HG03066 (cell line): ENCODE measurements at regions not wholly inside any gene's neighbourhood (a gene's known extent, or its start where the extent isn't known, plus 50 kb on each side); places are given as distances from the start of the nearest gene placed in this dataset.

Experiments
- ATAC-seq: cut with Tn5 transposase; IDR thresholded peaks from one replicate; pipeline ENCODE4 v1.9.1; 2021; ENCODE audit warnings: low read depth; ENCODE audit not compliant: unreplicated experiment

DNA sequence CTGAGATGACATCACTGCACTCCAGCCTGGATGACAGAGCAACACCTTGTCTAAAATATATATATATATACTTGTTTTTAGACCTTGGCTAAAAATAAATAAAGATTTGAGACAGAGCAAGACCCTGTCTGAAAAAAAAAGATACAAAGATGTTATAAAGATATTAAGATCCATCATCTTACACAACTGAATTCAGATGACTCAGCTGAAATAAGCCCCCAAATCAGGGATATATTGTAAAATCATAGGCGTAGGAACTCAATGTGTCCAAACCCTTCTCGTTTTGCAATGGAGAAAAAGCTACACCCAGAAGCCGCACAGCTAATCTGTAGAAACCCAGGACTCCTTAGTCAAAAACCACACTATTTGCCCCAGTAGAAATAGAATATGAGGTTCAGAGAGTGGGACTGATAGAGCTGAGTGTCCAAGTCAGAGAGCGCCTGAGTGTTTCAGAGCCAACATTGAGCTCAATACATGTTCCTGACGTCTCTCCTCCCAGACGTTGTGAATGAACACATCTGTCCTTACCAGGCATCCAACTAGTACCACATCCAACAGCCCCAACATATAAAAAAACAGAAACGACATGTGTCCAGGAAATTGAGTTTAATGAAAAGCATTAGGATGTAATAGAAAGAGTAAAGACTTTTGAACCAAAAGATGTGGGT, 207.9 kb upstream of the BLID start:
- ATAC-seq = no peak

DNA sequence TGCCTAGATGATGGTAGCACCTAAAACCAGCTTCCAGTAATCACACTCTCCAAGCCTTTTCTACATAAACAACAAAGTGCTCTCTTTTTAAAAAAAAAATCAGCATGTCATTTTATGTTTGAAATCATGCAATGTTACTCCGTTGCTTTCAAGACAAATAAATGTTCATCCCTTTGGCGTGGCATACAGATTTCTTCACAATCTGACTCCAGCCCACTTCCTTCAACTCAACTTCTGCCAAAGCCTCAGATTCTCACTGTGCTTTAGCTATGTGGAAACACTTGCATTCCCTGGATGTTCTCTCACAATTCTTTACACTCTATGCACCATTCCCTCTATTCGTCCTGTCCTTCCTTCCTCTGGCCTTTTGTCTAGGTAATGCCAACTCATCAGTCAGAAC, 206.3 kb upstream of the BLID start:
- no peak for ATAC-seq

DNA sequence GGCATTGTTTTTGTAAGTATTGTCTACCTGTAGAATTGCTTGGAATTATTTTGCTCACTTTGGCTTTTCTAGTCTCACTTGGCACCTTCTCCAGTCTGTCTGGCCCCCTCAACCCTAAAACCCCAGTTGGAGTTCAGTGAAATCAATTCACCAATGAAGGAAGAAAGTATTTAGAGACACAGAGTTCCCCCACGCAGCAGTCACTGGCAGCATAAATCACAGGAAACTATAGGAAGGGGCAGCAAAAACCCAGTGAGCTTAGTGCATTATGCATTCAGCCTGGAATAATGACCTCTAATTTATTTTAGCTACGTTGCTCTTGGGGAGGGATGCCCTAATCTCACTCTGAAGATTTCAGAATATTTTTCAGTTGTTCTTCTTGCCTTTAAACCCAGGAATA, 204.7 kb upstream of the BLID start:
- ATAC-seq = no peak

DNA sequence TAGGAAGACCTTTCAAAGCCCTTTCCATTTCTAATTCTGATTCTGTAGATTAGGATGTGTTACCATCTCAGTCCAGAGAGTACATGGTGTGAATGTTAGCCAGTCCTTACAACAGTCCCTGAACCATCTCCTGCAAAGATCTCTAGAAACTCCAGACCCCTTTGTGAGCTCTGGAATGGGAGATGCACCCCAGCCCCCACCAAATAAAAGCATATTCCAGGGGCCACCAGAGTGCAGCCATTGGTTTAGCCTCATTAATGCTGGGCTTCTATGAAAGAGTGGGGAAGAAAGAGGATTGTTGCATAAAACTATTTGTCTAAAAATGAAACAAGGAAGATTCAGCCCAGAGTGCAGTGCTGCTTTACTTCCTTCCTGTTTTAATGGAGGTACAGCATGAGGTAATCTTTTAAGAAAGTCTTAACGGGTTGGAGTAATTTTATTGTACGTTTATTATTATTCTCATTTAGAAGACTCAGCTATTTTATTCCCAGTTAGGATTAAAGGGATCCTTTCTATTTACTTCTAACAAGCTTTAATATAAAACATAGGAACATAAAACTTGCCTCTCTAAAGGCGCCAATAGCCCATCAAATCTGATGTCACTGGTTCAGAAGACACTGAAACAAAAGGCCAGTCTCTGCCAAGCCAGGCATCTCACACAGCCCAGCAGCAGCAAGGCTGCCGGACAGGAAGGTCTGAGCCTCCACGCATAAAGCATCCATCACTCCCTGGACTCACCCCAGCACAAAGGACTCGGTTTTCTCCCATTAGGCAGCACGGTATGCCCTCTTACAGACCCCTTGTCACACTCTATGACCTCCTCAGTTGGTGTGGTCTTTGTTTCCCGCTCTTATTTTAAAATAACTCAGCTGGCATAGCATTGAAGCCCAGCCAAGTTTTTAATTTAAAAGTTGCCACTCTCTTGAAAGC, 203.9 kb upstream of the BLID start:
- no peak for ATAC-seq

DNA sequence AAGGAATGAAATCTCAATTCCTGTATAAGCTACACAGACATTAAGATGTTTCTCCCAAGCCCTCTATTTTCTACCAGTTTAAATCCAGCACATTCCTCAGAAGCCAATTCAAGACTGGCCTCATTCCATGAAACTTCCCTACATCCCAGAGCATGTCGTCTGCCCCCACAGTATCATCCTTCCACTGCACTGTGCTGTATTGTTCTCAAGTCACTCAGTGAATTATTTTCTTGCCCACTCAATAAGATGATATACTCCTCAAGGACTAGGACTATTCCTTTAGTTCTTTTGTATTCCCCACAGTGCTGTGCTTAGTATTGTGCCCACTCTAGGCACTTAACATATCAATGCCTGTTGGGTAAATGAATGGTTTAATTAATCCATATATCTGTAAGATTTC, 203.1 kb upstream of the BLID start:
- no peak for ATAC-seq

DNA sequence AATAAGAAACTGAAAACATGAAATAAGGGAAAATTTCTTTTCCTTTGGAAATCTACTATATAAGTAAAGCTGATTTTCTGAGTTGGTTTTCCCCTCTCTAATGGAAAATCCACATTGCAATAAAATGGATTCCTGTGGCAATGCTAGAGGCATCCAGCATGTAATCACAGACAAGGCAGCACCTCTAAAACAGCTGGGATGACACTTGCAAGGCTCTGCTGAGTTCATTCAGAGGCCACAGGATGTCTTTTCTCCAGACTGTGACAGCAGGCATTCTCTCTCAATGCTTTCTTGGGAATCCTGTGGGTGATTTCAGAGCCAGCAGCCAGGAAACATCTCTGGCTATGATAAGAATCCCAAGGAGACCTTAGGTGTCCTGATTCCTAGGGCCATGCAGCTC, 201.3 kb upstream of the BLID start:
- ATAC-seq = no peak

DNA sequence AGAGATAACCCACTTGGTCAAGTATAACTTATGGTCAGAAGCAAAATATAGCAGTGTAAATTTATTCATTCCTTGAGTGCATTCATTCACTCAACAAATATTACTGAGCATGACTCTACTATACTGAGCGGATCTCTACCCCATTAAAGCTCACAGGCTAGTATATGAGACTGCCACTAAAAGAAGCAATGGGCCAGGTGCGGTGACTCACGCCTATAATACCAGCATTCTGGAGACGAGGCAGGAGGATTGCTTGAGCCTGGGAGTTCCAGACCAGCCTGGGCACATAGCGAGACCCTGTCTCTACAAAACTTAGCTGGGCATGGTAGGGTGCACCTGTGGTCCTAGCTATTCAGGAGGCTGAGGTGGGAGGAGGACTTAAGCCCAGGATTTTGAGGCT, 197.6 kb upstream of the BLID start:
- no peak for ATAC-seq

DNA sequence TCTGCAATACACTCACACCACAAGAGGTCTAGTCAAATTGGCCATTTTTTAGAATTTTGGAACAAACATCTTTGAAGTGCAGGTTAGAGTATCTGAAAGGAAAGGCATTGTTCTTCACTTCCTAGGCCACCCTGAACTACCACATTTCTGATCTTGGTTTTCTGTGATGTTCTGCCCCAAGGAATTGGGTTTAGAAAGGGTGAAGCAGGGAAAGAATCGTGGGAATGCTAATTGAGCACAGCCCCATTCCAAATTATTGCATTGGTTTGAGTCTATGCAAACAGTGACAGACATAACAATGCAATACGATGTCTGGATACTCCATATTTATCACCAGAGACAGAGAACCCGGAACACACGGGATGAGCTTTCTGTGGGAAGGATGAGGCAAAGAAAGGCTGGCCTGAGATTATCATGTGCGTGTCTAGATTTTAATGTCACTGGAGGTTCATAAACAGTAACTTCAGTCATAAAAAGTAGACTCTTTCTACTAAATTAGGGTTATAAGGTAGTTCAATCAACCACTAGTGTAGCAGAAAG, 195.3 kb upstream of the BLID start:
- ATAC-seq = no peak

DNA sequence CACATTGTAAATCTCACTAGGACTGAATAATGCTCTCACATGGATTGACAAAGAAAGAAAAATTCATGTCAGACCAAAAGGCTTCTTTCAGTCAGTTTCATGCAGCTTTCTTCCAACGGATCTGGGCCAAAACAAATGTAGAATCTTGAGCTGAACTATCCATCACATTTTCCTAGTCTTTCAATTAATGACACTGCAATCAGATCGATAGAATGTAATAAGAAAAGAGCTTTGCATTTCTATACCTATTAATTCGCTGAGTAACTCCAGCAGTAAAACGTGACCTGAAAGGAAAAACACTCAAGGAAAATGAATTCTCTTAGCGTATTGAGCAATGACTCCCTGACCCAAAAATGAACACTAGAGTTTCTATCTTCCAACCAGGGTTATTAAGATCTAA, 194.8 kb upstream of the BLID start:
- no peak for ATAC-seq

DNA sequence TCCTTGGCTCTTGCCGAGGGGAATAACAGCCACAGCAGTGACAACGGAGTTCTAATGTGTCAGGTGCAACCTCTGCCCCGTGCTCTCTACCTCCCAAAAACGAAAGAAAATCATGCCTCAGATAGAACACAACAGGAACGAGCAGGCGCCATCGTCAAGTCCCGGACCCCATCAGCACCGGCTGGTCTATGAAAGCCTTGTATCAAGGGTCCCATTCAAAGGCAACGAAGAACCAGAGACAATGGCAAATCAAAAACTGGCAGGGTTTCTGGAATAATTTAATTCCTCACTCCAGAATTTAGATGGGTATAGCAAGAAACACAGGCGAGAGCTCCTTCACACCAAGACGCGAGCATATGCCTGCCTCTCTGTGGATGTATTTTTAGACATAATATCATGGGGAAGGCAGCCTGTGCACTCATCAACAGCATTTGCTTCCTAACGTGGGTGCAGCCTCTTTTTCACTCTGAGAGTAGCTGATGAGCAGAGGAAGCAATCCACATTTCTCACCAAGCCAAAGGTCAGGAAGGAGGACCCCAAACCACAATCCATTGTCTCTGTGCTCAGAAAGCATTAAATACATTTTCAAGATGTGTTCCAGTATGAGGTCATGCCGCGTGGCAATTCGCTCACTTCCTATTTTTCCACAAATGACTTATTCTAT, 193.4 kb upstream of the BLID start:
- no peak for ATAC-seq

DNA sequence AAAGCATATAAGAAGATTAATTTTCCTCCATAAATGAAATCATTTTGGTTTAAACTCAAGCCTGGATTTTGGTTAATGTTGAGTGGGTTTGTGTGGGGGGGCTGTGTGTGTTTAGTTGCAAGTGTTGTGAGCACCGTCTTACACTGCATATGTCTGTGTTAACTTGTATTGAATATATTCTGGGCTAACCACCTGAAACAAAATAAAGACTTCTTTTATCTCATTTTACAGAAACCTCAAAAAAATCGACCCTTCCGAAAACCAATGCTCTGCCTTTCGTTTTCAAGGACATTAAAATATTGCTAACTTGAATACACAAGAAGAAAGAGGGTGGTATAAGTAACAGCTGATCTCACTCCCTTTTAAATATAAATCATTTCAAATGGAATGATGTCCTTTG, 192.2 kb upstream of the BLID start:
- no peak for ATAC-seq

DNA sequence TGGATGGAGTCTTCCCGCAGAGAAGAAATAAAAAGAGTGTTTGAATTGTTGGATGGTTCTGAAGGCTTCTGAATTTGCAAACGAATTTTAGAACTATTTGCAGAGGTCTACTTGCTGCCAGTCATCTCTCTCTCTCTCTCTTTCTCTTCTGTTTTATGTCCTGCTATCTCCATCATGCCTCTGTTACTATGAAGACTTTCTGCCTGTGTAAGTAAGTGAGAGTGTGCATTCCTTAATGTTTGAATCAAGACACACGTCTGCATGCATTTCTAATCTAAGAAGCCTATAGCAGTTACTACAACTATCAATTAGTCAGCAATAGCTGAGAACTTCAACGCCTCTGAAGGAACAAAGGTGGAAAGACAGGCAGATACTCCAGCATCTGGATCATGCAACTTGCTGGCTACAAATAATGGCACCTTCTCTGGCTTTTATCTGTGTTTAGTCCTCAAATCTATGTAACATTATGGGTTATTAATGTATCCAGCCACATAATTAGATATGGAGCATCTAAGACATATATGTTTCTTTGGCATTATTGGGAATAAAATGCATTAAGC, 191.5 kb upstream of the BLID start:
- ATAC-seq = no peak

DNA sequence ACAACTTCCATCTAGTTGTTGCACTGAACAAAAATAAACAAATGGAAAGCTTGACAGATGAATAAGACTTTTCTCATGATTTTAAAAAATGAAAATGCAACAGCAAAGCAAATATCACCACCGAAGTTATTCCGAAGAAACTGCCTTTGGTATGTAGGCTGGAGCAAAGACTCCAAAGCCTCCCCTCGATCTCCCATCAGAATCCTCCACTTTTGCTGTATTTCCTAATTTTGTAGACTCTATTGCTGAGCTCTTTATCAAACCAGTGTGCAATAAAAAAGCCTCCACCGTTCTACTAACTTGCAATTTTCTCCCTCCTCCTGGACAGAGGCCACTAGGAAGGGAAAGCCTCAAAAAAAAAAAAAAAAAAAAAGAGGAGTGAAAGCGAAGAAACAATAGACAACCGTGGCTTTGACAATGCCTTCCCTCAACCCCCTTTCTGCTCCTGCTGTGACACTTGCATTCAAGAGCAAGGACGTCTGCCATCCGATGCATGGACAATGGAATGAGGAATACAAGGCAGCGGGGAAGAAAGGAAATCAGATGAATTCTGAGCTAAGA, 190.9 kb upstream of the BLID start:
- ATAC-seq = no peak

DNA sequence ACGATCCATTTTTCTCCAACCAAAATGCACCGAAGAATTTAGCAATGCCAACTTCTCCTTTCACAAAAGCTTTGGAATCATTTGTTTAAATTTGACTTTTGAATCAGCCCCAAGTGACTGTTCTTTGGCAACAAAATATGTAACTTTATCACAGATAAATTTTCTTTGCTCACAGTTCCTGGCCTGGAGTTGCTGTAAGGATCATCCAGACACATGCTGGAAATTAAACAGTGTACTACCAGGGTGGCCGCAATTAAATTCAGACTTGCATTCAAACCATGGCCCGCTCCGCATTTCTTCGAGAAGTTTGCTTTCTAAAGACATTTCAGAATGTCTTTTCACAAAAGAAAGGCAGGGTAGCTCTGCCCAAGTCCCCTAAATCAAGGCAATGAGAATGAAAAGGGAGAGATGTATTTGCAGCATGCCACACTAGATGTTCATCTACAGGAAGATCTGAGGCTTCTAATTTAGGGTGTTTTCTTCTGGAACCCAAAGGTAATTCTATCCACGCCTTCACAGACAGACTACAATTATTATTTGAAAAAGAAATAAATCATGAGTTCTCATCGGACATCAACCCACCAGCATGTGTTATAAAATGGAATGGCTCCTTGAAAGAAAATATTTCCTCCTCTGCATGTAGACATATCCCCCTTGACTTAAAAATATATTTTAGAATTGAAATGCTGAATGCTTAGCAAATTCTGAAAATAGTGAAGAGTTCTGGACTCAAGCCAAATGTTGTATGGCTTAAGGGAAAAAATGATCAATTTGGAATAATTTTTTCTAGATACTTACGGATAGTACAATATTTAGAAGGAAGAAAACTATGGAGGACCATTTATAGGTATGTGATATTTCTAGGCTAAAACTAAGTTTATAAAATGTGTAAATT, 189.7 kb upstream of the BLID start:
- no peak for ATAC-seq

DNA sequence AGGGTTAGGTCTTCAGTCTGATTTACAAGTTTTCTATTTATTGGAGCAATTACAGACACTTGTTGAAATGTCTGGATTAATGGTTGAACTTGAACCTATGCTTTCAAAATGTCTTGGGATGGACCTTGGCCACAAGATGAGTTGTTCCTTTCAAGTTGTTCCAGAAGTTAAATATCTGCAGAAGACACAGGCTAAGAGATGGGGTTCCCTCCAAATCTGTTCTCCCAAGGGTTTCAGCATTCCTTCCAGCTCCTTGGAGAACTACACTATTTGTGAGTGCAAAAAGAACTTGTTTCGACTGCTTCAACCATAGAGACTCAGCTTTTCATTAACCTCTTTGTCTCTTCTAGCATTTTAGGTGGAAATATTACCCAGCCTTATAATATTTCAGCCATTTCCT, 189.0 kb upstream of the BLID start:
- ATAC-seq = no peak

DNA sequence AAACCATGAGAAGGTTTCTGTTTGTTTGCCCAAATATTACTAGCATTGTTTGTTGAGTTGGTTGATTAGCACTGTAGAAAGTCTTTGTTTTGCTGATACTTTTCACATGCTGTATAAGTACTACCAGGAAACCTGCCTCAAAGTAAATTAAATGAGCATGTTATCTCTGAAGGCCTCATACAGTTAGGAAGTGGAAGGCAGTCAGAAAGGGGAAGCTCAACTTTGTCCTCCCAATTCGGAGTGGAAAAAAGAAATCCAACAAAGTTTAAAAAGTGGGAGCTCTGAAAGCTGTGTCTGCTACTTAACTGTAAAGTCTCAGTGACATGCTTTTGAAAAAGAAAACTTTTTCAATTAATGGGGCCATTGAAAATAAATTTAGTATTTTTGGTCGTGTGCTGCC, 188.3 kb upstream of the BLID start:
- ATAC-seq = no peak

DNA sequence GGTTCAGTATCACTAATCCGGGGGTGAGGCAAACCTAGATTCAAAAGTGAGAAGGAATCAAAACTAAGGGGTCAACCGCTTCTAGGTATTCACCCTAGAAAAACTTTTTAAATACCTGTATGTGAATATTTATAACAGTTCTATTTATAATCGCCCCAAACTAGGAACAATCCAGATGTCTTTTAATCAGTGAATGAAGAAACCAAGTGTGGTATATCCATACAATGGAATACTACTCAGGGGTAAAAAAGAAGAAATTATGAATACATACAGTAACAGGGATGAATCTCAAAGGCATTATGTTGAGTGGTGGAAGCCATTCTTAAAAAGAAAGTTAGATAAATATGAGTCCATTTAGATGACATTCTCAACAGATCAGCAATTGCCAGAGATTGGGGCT, 178.0 kb upstream of the BLID start:
- no peak for ATAC-seq

DNA sequence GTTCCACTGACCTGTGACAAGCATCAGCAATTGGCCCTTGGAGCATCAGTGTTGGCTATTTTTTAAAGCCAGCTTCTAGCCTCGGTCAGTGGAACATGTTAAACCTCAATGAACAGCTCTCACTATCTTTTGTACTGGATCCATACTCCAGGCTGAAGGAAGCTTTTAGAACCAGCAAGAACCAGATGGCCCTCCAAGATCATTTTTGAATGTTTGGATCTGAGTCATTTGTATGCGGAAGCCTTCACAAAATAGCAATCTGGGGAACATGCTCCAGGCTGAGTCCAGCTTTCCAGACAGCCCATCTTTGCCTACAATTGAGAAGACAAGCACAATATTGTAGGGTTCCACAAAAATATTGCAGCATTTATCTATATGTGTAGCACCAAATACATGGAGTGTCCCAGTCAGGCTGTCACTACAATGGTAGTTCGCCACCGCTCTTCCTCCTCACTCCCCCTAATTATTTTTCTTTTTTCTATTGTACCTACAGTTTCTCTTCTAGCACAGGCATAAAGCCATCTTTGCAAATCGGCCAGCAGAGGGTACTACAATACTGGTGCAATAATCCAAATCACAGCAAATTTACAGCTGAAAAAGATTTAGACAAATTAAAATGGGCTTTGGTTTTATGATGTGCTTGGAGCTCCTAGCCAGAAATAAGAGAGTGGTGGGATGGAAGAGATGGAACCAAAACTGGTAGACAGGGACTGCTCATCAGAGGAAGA, 177.4 kb upstream of the BLID start:
- ATAC-seq = no peak

DNA sequence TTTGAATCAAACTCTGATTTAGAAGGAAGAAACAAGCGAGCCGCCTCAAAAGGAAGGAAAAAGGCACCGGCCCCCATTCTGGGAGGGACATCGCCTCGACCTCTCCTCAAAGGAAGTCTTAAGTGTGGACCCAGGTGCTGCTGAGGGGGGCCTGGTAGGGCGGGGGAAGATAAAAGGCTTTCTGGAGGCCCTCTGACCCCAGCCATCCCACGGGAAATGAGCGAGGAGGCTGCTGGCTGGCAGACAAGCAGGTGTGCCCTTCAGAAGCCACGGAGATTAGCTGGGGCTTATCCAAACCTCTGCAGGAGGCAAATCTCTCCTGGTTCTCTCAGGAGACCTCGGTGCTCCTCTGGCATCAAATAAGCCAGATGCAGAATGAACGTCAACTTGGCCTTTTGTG, 171.4 kb upstream of the BLID start:
- no peak for ATAC-seq
